Calu3 (cell line): ENCODE measurements at regions not wholly inside any gene's neighbourhood (a gene's known extent, or its start where the extent isn't known, plus 50 kb on each side); places are given as distances from the start of the nearest gene placed in this dataset.
"Not testable (repeated sequence)": the region's sequence is repeated elsewhere in the genome, so short reads cannot be mapped to it uniquely, and the experiment has no call there.

ENCODE experiments used
- BruUV-seq: library from RNA; stranded (reverse); fragments of 400-500 nt; replicated peaks from 2 replicates; lab custom pipeline; 2021; lab: Mats Ljungman, UMichigan
- CTCF ChIA-PET: fragments of 300-600 bp; sonication (Branson Sonifier 250); formaldehyde crosslinking; loops from one replicate; lab custom pipeline; 2022; ENCODE audit warnings: antibody characterized with exemption; lab: Charles Lee
- DNase-seq: peaks from one replicate; pipeline ENCODE4 v3.0.0; 2022
- H3K27ac Mint-ChIP-seq: one replicate; pipeline ENCODE4 v1.8.0; 2022; ENCODE audit warnings: mixed read lengths; ENCODE audit not compliant: unreplicated experiment
- H3K27me3 Mint-ChIP-seq: one replicate; pipeline ENCODE4 v1.8.0; 2022; ENCODE audit warnings: mixed read lengths; ENCODE audit not compliant: unreplicated experiment
- H3K36me3 Mint-ChIP-seq: one replicate; pipeline ENCODE4 v1.8.0; 2022; ENCODE audit warnings: mild to moderate bottlenecking, moderate library complexity, mixed read lengths; ENCODE audit not compliant: insufficient read depth, unreplicated experiment
- H3K4me1 Mint-ChIP-seq: one replicate; pipeline ENCODE4 v1.8.0; 2022; ENCODE audit warnings: mild to moderate bottlenecking, low read depth, mixed read lengths; ENCODE audit not compliant: unreplicated experiment
- H3K4me3 Mint-ChIP-seq: one replicate; pipeline ENCODE4 v1.8.0; 2022; ENCODE audit warnings: mild to moderate bottlenecking, low read depth, moderate library complexity, mixed read lengths; ENCODE audit not compliant: unreplicated experiment
- H3K9me3 Mint-ChIP-seq: one replicate; pipeline ENCODE4 v1.8.0; 2022; ENCODE audit warnings: low read depth, mixed read lengths; ENCODE audit not compliant: unreplicated experiment
- intact Hi-C: fragments of 100-400 bp; cut with micrococcal nuclease; formaldehyde crosslinking; loops from one replicate; pipeline ENCODE4 v1.10.0; 2022; ENCODE audit not compliant: unreplicated experiment
- TF ChIP-seq, protein P1 (sequence below): fragments of 200-600 bp; IDR thresholded peaks from one replicate; pipeline ENCODE4 v1.8.0; 2022; ENCODE audit warnings: antibody characterized with exemption; ENCODE audit not compliant: unreplicated experiment

DNA sequence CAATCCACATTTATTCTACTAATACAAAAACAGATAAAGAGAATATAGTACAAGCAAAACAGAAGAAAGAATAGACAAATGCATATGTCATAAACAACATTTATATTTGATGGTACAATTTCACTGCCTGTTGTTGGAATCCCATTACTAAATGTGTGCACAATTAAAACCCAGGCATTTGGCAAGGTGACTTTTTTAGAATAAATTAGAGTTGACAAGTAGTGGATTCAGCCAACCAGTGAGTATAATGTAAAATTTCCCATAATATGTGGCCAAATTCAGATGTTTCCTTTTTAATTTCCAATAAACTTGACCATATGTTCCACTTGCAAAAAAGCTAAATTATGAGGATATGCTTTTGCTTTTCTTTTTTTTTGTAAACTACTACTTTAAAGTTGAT is 1578.8 kb downstream of the OLFM4 start:
- Mint-ChIP-seq H3K27ac (no peak overlapping the region), H3K4me1 (no peaks in the 10 kb centered on the region), H3K27me3 (no peaks in the 10 kb centered on the region), H3K4me3 (no peak overlapping the region), H3K36me3 (no peaks in the 10 kb centered on the region), H3K9me3 (peaks cover 20% of the 10 kb centered on the region)
- intact Hi-C loops, result no loop called here
- BruUV-seq, result no TSS peak
- CTCF ChIA-PET, result no interaction called here
- DNase-seq, result no peak
- TF ChIP-seq, protein P1, sequence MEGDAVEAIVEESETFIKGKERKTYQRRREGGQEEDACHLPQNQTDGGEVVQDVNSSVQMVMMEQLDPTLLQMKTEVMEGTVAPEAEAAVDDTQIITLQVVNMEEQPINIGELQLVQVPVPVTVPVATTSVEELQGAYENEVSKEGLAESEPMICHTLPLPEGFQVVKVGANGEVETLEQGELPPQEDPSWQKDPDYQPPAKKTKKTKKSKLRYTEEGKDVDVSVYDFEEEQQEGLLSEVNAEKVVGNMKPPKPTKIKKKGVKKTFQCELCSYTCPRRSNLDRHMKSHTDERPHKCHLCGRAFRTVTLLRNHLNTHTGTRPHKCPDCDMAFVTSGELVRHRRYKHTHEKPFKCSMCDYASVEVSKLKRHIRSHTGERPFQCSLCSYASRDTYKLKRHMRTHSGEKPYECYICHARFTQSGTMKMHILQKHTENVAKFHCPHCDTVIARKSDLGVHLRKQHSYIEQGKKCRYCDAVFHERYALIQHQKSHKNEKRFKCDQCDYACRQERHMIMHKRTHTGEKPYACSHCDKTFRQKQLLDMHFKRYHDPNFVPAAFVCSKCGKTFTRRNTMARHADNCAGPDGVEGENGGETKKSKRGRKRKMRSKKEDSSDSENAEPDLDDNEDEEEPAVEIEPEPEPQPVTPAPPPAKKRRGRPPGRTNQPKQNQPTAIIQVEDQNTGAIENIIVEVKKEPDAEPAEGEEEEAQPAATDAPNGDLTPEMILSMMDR, result no peak

GRCh38 chr13:54611390-54611789 is 1582.8 kb downstream of the OLFM4 start:
- H3K9me3 Mint-ChIP-seq, result peaks cover 11% of the 10 kb centered on the region
- CTCF ChIA-PET, result no interaction called here
- intact Hi-C loops, result no loop called here
- H3K4me3 Mint-ChIP-seq, result no peak overlapping the region
- BruUV-seq, result no TSS peak
- TF ChIP-seq, protein P1, result no peak
- H3K36me3 Mint-ChIP-seq, result no peaks in the 10 kb centered on the region
- H3K27ac Mint-ChIP-seq, result no peak overlapping the region
- no peaks in the 10 kb centered on the region for H3K27me3 Mint-ChIP-seq
- no peaks in the 10 kb centered on the region for H3K4me1 Mint-ChIP-seq
- no peak for DNase-seq

DNA sequence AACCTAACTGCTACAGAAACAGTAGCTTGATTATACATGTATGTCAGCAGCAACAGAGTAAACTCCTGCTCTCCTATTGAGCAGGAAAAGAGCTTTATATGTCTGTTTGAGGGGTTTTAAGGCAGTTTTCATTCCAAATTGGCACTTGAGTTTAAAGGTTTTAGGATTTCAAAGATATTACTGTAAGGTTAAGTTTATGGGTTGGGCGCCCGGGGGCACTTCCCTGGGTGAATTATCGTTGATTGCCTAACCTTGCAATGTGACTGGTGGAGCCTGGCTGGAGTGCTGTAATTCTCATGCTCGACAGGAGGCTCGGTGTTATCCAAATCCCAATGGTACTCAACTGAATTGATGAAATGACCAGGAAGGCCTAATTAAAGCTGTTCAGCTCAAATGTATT is 1586.1 kb downstream of the OLFM4 start:
- CTCF ChIA-PET, result no interaction called here
- no peaks in the 10 kb centered on the region for H3K4me1 Mint-ChIP-seq
- H3K4me3 Mint-ChIP-seq, result no peak overlapping the region
- TF ChIP-seq, protein P1, result no peak
- H3K27me3 Mint-ChIP-seq, result no peaks in the 10 kb centered on the region
- peaks cover 9% of the 10 kb centered on the region for H3K9me3 Mint-ChIP-seq
- BruUV-seq, result no TSS peak
- no peak for DNase-seq
- intact Hi-C loops, result no loop called here
- H3K27ac Mint-ChIP-seq, result no peak overlapping the region
- H3K36me3 Mint-ChIP-seq, result no peaks in the 10 kb centered on the region

- H3K27ac Mint-ChIP-seq, CTCF ChIA-PET: not testable (repeated sequence)
Measured at GRCh38 chr13:54626504-54626903, 1597.9 kb downstream of the OLFM4 start.

DNA sequence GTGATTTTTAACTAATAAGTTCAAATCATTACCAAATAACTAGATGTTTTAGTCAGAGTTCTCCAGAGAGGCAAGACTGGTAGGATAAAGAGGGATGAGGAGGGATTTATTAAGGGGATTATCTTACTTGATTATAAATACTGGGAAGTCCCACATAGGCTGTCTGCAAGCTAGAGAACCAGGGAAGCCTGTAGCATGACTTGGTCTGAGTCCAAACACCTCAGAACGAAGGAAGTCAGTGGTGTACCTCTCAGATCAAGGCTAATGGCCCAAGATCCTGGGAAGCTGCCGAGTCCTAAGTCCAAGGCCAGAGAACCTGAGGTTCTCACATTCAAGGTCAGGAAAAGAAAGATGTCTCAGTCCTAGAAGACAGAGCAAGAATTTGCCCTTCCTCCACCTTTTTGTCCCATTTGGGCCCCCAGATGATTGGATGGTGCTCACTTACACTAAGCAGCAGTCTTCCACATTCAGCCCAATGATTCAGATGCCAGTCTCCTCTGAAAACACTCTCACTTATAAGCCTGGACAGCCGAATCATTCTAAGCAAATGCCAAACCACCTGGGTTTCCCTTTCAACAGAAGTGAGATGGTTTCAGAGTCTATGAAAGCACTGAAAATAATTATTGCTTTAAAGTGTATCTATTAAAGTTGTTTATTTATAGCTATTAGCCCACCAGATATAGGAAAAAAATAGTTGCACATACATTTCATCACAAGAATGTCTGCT is 1599.2 kb downstream of the OLFM4 start:
- Mint-ChIP-seq H3K4me1 (no peaks in the 10 kb centered on the region), H3K27ac (no peak overlapping the region), H3K9me3 (peaks cover 12% of the 10 kb centered on the region), H3K27me3 (no peaks in the 10 kb centered on the region), H3K4me3 (no peak overlapping the region), H3K36me3 (no peaks in the 10 kb centered on the region)
- CTCF ChIA-PET, result no interaction called here
- TF ChIP-seq, protein P1, result no peak
- BruUV-seq, result no TSS peak
- no peak for DNase-seq
- intact Hi-C loops, result no loop called here

More at GRCh38 chr13:54626504-54626903, 1597.9 kb downstream of the OLFM4 start:
- peaks cover 13% of the 10 kb centered on the region for H3K9me3 Mint-ChIP-seq
- H3K4me1 Mint-ChIP-seq, BruUV-seq, H3K4me3 Mint-ChIP-seq, H3K27me3 Mint-ChIP-seq, DNase-seq, H3K36me3 Mint-ChIP-seq, intact Hi-C loops: not testable (repeated sequence)
